HL-60 (cell line): ENCODE measurements at regions not wholly inside any gene's neighbourhood (a gene's known extent, or its start where the extent isn't known, plus 50 kb on each side); places are given as distances from the start of the nearest gene placed in this dataset.

Experiments used
- DNase-seq, 2 experiments: peaks; one replicate each; pipeline ENCODE4 v3.0.0-alpha.2; 2010 to 2020; ENCODE audit warnings: low read depth in 1 of 2, low spot score in 1 of 2
- H3K27ac ChIP-seq: fragments of 250-450 bp; sonication (Bioruptor Pico); replicated peaks from 2 replicates; pipeline ENCODE4 v1.5.1; 2020; ENCODE audit warnings: mild to moderate bottlenecking, moderate library complexity
- H3K27me3 ChIP-seq: fragments of 250-450 bp; sonication (Bioruptor Pico); 2 replicates; pipeline ENCODE4 v1.5.1; 2021; ENCODE audit warnings: mild to moderate bottlenecking, moderate library complexity; ENCODE audit not compliant: insufficient read depth, poor library complexity, severe bottlenecking
- H3K4me3 ChIP-seq: replicated peaks from 2 replicates; pipeline ENCODE4 v1.5.1; 2011; ENCODE audit warnings: mild to moderate bottlenecking, control low read depth, low read length; ENCODE audit not compliant: insufficient read depth
- GABPA ChIP-seq: IDR thresholded peaks from 2 replicates; pipeline ENCODE4 v1.6.1; 2012; ENCODE audit warnings: low read depth
- POLR2AphosphoS5 ChIP-seq: IDR thresholded peaks from 2 replicates; pipeline ENCODE4 v1.6.1; 2012; ENCODE audit warnings: low read depth
- SPI1 ChIP-seq: IDR thresholded peaks from 2 replicates; pipeline ENCODE4 v1.6.1; 2012; ENCODE audit warnings: low read depth, mild to moderate bottlenecking, borderline replicate concordance
- TF ChIP-seq, protein P1 (sequence below): IDR thresholded peaks from one replicate; pipeline ENCODE4 v1.5.1; 2011; ENCODE audit warnings: low read length, control low read depth, inconsistent platforms; ENCODE audit not compliant: insufficient read depth
- TF ChIP-seq, protein P2 (sequence below): IDR thresholded peaks from 2 replicates; pipeline ENCODE4 v1.6.1; 2012; ENCODE audit warnings: low read depth; ENCODE audit not compliant: insufficient replicate concordance

DNA sequence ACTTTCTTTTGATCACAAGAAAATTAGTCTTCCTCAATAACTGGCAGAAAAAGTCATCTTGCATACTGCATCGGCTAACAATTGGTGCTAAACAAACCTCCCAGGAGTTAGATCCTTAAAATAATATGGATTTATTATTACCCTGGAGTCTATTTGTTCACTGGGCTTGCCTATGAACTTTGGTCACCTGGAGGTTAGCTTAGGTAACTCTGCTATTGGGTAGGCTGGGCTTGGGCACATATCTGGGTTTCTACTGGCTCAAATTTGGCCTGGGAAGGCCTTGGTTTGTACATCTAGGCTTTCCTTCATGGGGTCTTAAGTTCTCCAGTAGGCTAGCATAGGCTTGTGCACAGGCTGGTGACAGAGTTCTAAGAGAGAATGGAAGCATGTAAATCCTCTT lies 279.9 kb downstream of the RASEF start:
- Histone ChIP-seq H3K27me3 (no peaks in the 10 kb centered on the region), H3K4me3 (no peak overlapping the region), H3K27ac (no peak overlapping the region)
- TF ChIP-seq POLR2AphosphoS5 (no peak), SPI1 (no peak), GABPA (no peak)
- TF ChIP-seq, protein P1, sequence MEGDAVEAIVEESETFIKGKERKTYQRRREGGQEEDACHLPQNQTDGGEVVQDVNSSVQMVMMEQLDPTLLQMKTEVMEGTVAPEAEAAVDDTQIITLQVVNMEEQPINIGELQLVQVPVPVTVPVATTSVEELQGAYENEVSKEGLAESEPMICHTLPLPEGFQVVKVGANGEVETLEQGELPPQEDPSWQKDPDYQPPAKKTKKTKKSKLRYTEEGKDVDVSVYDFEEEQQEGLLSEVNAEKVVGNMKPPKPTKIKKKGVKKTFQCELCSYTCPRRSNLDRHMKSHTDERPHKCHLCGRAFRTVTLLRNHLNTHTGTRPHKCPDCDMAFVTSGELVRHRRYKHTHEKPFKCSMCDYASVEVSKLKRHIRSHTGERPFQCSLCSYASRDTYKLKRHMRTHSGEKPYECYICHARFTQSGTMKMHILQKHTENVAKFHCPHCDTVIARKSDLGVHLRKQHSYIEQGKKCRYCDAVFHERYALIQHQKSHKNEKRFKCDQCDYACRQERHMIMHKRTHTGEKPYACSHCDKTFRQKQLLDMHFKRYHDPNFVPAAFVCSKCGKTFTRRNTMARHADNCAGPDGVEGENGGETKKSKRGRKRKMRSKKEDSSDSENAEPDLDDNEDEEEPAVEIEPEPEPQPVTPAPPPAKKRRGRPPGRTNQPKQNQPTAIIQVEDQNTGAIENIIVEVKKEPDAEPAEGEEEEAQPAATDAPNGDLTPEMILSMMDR = no peak
- TF ChIP-seq, protein P2, sequence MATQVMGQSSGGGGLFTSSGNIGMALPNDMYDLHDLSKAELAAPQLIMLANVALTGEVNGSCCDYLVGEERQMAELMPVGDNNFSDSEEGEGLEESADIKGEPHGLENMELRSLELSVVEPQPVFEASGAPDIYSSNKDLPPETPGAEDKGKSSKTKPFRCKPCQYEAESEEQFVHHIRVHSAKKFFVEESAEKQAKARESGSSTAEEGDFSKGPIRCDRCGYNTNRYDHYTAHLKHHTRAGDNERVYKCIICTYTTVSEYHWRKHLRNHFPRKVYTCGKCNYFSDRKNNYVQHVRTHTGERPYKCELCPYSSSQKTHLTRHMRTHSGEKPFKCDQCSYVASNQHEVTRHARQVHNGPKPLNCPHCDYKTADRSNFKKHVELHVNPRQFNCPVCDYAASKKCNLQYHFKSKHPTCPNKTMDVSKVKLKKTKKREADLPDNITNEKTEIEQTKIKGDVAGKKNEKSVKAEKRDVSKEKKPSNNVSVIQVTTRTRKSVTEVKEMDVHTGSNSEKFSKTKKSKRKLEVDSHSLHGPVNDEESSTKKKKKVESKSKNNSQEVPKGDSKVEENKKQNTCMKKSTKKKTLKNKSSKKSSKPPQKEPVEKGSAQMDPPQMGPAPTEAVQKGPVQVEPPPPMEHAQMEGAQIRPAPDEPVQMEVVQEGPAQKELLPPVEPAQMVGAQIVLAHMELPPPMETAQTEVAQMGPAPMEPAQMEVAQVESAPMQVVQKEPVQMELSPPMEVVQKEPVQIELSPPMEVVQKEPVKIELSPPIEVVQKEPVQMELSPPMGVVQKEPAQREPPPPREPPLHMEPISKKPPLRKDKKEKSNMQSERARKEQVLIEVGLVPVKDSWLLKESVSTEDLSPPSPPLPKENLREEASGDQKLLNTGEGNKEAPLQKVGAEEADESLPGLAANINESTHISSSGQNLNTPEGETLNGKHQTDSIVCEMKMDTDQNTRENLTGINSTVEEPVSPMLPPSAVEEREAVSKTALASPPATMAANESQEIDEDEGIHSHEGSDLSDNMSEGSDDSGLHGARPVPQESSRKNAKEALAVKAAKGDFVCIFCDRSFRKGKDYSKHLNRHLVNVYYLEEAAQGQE = no peak
- no peak for DNase-seq

DNA sequence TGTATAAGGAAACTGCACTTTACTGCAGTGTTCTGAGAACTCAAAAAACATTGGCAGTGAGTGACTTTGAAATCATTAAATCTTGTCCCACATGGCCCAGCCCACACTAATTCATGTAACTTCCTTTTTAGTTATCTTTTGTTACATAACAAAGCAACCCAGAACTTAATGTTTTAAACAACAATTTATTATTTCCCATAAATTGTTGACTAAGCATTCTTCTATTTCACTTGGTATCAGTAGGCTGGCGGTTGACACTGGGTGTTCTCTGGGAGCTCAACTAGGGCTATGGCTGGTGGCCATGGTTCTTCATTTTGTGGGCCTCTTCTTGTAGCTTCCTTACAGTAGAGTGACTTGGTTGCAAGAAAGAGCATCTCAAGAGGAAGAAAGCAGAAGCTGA lies 278.4 kb downstream of the RASEF start:
- no peak overlapping the region for H3K4me3 ChIP-seq
- H3K27ac ChIP-seq = no peak overlapping the region
- no peak for DNase-seq
- no peak for TF ChIP-seq POLR2AphosphoS5
- TF ChIP-seq SPI1 = no peak
- no peak for TF ChIP-seq GABPA
- TF ChIP-seq, protein P1 = no peak
- TF ChIP-seq, protein P2 = no peak
- no peaks in the 10 kb centered on the region for H3K27me3 ChIP-seq

DNA sequence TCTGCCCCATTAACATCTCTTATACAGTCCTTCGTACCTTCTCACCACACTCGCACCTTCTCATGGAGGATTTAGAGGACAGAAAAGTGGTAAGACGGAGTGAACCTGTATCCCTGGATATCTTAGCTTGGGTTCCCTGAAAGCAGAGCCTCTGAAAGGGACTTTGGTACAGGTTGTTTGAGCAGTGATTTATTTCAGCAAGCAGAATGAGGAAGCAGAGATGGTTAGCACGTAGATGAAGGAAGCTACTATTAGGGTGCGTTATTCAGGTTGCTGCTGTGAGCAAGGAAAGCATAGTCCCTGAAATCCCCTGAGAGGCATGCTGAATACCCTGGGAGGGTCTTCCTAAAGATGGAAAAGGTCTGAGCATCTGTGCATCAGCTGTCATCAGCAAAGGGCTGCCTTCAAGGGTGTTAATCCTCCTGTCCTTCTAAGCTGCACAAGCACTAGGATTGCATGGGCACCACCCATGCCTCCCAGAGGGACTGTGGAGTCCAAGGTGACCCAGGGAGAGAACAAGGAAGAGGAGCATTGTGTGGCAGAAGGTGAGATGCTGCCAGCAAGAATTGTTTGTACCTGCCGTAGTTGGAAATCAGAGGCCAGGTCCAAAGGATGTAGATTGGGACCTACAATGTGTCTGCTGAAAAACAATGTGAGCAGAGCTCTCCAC lies 273.7 kb downstream of the RASEF start:
- TF ChIP-seq POLR2AphosphoS5 = no peak
- TF ChIP-seq SPI1 = no peak
- TF ChIP-seq, protein P2 = no peak
- TF ChIP-seq, protein P1 = no peak
- no peak for TF ChIP-seq GABPA
- H3K4me3 ChIP-seq = no peak overlapping the region
- no peak overlapping the region for H3K27ac ChIP-seq
- no peaks in the 10 kb centered on the region for H3K27me3 ChIP-seq
- no peak for DNase-seq
